BJ (cell line): ENCODE measurements at regions not wholly inside any gene's neighbourhood (a gene's known extent, or its start where the extent isn't known, plus 50 kb on each side); places are given as distances from the start of the nearest gene placed in this dataset.
"Not testable (repeated sequence)": the region's sequence is repeated elsewhere in the genome, so short reads cannot be mapped to it uniquely, and the experiment has no call there.

Source experiments
- CTCF ChIA-PET: fragments of 350-600 bp; formaldehyde crosslinking; extraction: SDS; loops from one replicate; lab custom pipeline; 2021; ENCODE audit warnings: antibody characterized with exemption, inconsistent platforms; lab: Yijun Ruan, JAX
- POLR2A ChIA-PET: fragments of 300-600 bp; sonication (Branson Sonifier 250); formaldehyde crosslinking; extraction: SDS; loops from one replicate; lab custom pipeline; 2021; ENCODE audit warnings: antibody characterized with exemption; lab: Charles Lee
- DNase-seq: peaks from one replicate; pipeline ENCODE4 v3.0.0-alpha.2; 2011; ENCODE audit warnings: low read depth
- H3K27me3 ChIP-seq: 2 replicates; pipeline ENCODE4 v1.6.0; 2011; ENCODE audit warnings: low read length; ENCODE audit not compliant: control insufficient read depth, insufficient read depth
- H3K36me3 ChIP-seq: 2 replicates; pipeline ENCODE4 v1.5.1; 2011; ENCODE audit warnings: low read length; ENCODE audit not compliant: control insufficient read depth, insufficient read depth
- H3K4me3 ChIP-seq: 2 replicates; pipeline ENCODE4 v1.5.1; 2011; ENCODE audit warnings: low read depth, mild to moderate bottlenecking, control low read depth, low read length
- CTCF ChIP-seq: IDR thresholded peaks from 2 replicates; pipeline ENCODE4 v1.5.1; 2011; ENCODE audit warnings: low read depth, mild to moderate bottlenecking, control low read depth, inconsistent platforms, low read length, moderate library complexity; ENCODE audit not compliant: insufficient read depth

GRCh38 chr14:106286697-106287290 is 760.4 kb downstream of the TMEM121 start:
- ChIA-PET POLR2A (no interaction called here), CTCF (no interaction called here)
- no peak overlapping the region for H3K4me3 ChIP-seq
- TF ChIP-seq CTCF: no peak
- no peaks in the 10 kb centered on the region for H3K36me3 ChIP-seq
- no peak for DNase-seq
- H3K27me3 ChIP-seq: no peaks in the 10 kb centered on the region

- Histone ChIP-seq H3K27me3 (no peaks in the 10 kb centered on the region), H3K4me3 (no peak overlapping the region), H3K36me3 (no peaks in the 10 kb centered on the region)
- no peak for DNase-seq
- CTCF ChIA-PET: no interaction called here
- no peak for TF ChIP-seq CTCF
- POLR2A ChIA-PET: no interaction called here
These were observed 761.1 kb downstream of the TMEM121 start for GRCh38 chr14:106287506-106287905.

GRCh38 chr14:106291626-106292025 is 765.2 kb downstream of the TMEM121 start:
- Histone ChIP-seq H3K36me3 (no peaks in the 10 kb centered on the region), H3K4me3 (no peak overlapping the region), H3K27me3 (no peaks in the 10 kb centered on the region)
- DNase-seq: no peak
- ChIA-PET CTCF (no interaction called here), POLR2A (no interaction called here)
- TF ChIP-seq CTCF: no peak

GRCh38 chr14:106294324-106294723 is 767.9 kb downstream of the TMEM121 start:
- no peak for TF ChIP-seq CTCF
- no peaks in the 10 kb centered on the region for H3K27me3 ChIP-seq
- no peak overlapping the region for H3K4me3 ChIP-seq
- ChIA-PET CTCF (no interaction called here), POLR2A (no interaction called here)
- no peaks in the 10 kb centered on the region for H3K36me3 ChIP-seq
- DNase-seq: no peak

GRCh38 chr14:106300951-106301510 is 774.6 kb downstream of the TMEM121 start:
- POLR2A ChIA-PET, H3K36me3 ChIP-seq, H3K4me3 ChIP-seq, H3K27me3 ChIP-seq, DNase-seq, CTCF ChIA-PET: not testable (repeated sequence)

- DNase-seq, POLR2A ChIA-PET, CTCF ChIA-PET, H3K36me3 ChIP-seq, H3K27me3 ChIP-seq, H3K4me3 ChIP-seq: not testable (repeated sequence)
These were observed 775.2 kb downstream of the TMEM121 start for GRCh38 chr14:106301609-106302008.
